ENCODE measurements at regions not wholly inside any gene's neighbourhood (a gene's known extent, or its start where the extent isn't known, plus 50 kb on each side); places are given as distances from the start of the nearest gene placed in this dataset.

GRCh38 chr2:173511357-173511756, 156.7 kb downstream of the CDCA7 start:
- TF ChIP-seq CTCF (IDR thresholded peaks at IDR 0.05) (no peak), BHLHE40 (IDR thresholded peaks at IDR 0.05; ENCODE audit: low read depth, low read length) (no peak), POLR2A (IDR thresholded peaks at IDR 0.05; ENCODE audit: low read length) (no peak), GATA3 (IDR thresholded peaks at IDR 0.05; ENCODE audit: borderline replicate concordance) (no peak), RFX5 (IDR thresholded peaks at IDR 0.05) (no peak), CBX8 (IDR thresholded peaks at IDR 0.05) (no peak), NPAS2 (CRISPR knock-in tag; IDR thresholded peaks at IDR 0.05; ENCODE audit: borderline replicate concordance) (no peak), USF2 (IDR thresholded peaks at IDR 0.05) (no peak), HMGXB4 (CRISPR knock-in tag; IDR thresholded peaks at IDR 0.05; ENCODE audit: borderline replicate concordance) (no peak), HDAC2 (IDR thresholded peaks at IDR 0.05) (no peak)
- TF ChIP-seq, protein P1, sequence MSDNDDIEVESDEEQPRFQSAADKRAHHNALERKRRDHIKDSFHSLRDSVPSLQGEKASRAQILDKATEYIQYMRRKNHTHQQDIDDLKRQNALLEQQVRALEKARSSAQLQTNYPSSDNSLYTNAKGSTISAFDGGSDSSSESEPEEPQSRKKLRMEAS (IDR thresholded peaks at IDR 0.05) = no peak
- TF ChIP-seq, protein P2, sequence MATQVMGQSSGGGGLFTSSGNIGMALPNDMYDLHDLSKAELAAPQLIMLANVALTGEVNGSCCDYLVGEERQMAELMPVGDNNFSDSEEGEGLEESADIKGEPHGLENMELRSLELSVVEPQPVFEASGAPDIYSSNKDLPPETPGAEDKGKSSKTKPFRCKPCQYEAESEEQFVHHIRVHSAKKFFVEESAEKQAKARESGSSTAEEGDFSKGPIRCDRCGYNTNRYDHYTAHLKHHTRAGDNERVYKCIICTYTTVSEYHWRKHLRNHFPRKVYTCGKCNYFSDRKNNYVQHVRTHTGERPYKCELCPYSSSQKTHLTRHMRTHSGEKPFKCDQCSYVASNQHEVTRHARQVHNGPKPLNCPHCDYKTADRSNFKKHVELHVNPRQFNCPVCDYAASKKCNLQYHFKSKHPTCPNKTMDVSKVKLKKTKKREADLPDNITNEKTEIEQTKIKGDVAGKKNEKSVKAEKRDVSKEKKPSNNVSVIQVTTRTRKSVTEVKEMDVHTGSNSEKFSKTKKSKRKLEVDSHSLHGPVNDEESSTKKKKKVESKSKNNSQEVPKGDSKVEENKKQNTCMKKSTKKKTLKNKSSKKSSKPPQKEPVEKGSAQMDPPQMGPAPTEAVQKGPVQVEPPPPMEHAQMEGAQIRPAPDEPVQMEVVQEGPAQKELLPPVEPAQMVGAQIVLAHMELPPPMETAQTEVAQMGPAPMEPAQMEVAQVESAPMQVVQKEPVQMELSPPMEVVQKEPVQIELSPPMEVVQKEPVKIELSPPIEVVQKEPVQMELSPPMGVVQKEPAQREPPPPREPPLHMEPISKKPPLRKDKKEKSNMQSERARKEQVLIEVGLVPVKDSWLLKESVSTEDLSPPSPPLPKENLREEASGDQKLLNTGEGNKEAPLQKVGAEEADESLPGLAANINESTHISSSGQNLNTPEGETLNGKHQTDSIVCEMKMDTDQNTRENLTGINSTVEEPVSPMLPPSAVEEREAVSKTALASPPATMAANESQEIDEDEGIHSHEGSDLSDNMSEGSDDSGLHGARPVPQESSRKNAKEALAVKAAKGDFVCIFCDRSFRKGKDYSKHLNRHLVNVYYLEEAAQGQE (IDR thresholded peaks at IDR 0.05) = no peak

Data from A549 (cell line).